HG03469 (cell line): ENCODE measurements at regions not wholly inside any gene's neighbourhood (a gene's known extent, or its start where the extent isn't known, plus 50 kb on each side); places are given as distances from the start of the nearest gene placed in this dataset.
"Not testable (repeated sequence)": the region's sequence is repeated elsewhere in the genome, so short reads cannot be mapped to it uniquely, and the experiment has no call there.

Experiments used
- ATAC-seq: cut with Tn5 transposase; IDR thresholded peaks from one replicate; pipeline ENCODE4 v1.9.1; 2021; ENCODE audit warnings: mild to moderate bottlenecking, moderate library complexity, moderate number of reproducible peaks; ENCODE audit not compliant: unreplicated experiment

DNA sequence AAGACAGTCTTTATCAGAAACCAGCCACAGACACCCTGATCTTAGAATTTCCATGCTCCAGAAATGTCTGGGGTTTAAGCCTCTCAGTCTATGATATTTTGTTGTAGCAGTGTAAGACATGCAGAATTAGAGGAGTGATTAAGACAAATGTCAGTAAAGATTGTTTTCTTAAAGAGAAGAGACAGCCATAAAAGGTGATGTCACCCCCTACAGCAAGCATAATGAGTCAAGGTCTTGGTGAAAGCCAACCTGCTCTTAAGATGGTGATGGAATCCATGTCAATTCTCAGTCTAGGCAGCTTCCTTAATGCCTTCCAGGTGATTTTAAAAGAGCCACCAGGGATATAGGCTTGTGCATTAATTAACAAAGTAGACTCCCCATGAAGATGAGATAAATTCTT lies 849.9 kb upstream of the EPHA7 start:
- no peak for ATAC-seq

DNA sequence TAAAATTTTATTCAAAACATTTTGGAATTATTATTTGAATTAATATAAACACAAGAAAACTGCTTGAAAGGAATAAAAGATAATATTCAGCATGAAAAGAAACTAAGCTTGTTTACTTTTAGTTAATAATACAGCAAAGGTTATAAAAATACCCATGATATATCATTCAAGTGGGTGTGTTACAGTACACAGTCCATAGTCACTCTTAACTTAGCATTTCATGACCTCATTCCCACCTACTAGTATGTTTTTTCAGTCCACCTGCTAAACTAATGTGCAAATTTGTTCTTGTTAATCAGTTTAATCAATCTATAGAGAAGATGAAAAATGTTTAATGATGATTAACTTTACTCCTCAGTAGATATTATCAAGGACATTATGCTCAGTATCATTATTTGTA lies 841.4 kb upstream of the EPHA7 start:
- no peak for ATAC-seq

GRCh38 chr6:94254689-94255088 lies 835.3 kb upstream of the EPHA7 start:
- ATAC-seq: no peak

DNA sequence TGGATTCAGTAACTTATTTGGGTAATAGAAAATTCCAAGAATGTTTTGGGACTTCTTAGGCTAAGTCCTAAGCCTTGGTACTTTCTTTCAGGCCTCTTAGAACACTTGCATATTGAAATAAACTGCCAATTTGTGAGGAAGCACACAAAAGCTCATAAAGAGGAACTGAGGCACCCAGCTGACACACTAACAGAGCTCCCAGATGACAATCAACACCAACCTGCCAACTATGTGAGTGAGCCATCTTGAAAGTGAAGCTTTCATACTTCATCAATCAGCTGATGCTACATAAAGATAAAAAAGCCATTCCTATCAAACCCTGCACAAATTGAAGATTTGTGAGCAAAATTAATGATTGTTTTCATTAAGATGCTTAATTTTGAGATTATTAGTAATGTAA lies 832.5 kb upstream of the EPHA7 start:
- no peak for ATAC-seq

DNA sequence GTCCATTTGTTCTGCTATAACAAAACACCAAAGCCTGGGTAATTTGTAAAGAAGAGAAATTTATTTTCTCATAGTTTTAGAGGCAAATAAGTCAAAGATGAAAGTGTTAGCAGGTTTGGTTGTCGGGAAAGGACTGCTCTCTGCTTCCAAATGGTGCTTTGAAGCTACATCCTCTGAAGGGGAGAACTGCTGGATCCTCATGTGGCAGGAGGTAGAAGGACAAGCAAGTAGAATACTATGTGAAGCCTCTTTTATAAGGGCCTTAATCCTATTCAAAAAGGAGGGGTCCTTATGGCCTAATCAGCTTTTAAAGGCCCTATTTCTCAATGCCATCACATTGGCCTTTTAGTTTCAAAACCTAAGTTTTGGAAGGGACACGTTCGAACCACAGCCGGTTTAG lies 826.0 kb upstream of the EPHA7 start:
- no peak for ATAC-seq

- ATAC-seq: no peak
Observed at GRCh38 chr6:94238868-94239267, 819.5 kb upstream of the EPHA7 start.

DNA sequence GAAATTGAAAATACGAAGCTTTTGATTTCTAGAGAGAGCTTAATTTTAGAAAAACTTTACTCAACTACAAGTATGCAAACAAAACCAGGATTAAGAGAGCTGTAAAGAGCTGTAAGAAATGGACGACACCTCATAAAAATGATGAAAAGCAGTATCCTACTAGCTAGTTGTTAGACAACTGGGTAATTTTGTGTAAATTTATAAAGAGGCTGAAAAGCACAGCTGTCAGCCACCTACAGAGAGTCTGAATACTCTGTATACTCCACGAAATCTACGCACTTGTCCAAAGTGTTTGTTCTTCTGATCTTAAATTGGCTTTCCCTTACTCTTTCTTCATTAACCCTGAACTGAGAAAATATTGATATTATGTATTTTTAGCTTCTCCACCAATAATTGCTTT lies 808.4 kb upstream of the EPHA7 start:
- ATAC-seq: no peak

DNA sequence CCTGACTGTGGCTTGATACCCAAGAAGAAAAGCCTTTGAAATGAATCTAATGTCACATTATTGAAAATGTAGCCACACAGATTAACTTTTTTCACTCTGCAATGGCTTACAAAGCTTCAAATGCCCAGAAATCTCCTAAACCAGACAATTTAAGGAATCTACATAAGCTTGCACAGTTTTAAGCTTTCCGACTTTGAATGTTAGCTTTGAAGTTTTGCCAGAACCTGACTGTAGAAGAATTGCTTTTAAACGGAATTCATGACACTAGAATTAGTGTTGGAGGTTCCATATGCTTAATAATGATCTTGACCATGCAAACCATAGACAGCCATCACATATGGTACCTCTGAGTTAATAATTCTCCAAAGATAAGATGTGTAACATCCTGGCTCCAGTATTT lies 798.5 kb upstream of the EPHA7 start:
- no peak for ATAC-seq

DNA sequence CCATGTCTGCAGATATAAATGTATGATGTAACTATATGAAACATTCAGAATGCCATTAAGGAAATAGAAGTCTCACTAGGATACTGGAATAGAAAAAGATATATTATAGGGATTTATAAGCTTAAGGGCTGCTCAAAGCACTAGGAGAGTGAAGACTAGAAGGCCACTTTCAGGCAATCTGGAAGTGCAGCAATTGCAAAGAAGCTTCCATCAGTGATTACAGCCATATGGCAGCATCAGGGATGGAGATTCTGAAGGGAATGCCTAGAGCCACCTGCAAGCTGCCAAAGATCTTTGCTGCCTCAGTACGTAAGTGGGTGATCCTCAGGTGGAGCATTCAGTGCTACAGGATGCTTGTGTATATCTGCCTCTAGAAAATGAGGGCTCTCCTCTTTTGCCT lies 796.2 kb upstream of the EPHA7 start:
- no peak for ATAC-seq

- no peak for ATAC-seq
Observed at GRCh38 chr6:94213226-94213625, 793.9 kb upstream of the EPHA7 start.

DNA sequence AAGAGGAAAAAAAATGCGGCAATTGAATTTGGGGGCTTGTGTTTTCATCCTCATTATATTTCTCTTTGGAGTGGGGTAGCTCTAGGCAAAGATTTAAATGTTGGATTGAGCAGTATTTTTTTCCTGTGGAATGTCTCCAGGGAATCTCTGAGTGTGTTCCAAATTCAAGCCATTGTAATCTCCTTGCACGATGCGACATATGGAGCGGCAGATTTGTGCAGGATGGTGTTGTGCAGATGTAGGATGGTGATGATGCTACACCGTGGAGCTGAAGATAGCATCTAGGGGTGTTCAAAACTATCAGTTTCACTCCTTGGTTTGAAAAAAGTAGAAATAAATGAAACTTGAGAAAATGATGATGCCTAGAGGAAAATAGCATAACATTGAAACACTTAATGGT lies 777.5 kb upstream of the EPHA7 start:
- ATAC-seq: no peak

DNA sequence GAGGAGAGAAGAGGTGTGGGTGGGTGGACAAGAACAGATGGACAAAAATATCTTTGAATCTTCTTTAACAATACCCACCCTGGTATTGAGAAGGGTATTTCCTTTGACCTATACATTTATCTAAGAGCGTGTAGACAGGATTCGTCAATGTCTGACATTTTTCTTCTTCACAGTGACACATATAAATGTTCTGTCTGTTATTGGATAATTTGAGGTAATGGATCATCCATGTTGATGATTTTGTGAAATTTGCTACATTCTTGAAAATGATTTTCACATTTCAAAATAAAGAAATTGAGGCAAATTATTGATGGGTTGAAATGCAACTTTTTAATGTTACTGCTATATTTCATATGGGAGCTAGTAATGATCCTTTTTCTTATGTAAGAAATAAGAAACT lies 770.7 kb upstream of the EPHA7 start:
- ATAC-seq: no peak

GRCh38 chr6:94184666-94185464 lies 765.5 kb upstream of the EPHA7 start:
- no peak for ATAC-seq

DNA sequence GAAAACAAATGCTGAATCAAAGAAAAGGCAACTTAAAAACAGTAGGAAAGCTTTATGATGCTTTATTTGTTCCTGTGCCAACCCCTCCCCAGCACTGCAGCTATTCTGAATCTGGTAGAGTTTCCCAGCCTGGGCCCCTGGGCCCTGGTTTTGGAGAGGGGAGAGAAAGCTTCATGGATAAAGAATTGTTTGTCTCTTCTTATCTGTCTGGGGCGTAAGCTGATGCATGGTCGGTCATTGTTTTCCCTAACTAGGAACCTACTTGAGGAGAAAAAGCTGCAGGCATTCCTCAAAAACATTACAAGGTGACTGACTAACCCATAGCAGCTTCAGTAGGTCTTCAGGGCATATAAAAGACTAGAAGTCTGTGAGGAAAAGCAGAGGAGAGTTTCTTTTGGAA lies 758.1 kb upstream of the EPHA7 start:
- ATAC-seq: no peak

- ATAC-seq: no peak
Observed at GRCh38 chr6:94175465-94175864, 756.1 kb upstream of the EPHA7 start.

DNA sequence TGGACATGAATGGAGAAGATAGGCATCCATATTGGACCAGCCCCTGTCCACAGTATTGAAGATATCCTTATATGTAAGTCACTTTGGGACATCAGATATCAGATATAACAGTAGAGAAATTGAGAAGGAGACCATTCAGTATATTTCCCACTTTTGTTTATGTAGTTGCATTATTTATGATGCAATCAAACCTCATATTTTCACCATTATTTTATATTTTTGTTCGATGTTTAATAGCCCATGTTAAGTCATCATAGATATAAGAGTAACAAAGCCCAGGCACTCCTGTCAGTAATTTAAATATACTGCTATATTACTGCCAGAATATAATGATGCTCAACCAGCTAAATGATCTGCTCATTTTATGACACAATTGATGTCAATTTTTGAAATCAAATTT lies 744.5 kb upstream of the EPHA7 start:
- no peak for ATAC-seq

- ATAC-seq: no peak
Observed at GRCh38 chr6:94150886-94151285, 731.5 kb upstream of the EPHA7 start.

GRCh38 chr6:94144807-94145206 lies 725.4 kb upstream of the EPHA7 start:
- no peak for ATAC-seq

DNA sequence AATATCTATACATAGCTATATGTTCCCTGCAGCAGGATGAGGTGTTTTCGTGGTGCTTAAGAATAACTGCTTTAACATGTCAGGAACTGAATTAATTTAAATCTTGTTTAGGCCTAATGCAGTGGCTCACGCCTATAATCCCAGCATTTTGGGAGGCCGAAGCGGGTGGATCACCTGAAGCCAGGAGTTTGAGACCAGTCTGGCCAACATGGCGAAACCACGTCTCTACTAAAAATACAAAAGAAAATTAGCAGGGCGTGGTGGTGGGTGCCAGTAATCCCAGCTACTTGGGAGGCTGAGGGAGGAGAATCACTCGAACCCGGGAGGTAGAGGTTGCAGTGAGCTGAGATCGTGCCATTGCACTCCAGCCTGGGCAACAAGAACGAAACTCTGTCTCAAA lies 717.8 kb upstream of the EPHA7 start:
- ATAC-seq: not testable (repeated sequence)

DNA sequence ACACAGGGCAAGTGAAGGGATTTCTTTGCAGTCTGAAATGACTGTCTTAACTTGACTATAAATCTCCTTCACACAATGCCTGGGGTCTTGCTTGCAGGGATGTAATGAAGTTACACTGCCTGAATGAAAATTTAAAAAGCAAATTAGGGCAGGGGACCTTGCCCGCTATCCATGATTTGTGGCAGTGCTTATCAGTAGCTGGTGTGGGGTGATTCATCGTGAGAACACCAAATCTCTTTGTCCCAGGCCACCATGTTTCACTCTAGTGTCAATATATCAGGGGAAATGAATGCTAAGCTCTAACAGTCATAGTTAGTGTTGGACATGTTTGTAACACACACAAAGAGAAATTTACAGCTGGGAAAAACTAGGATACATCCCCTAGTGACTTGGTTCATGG lies 713.7 kb upstream of the EPHA7 start:
- no peak for ATAC-seq

- no peak for ATAC-seq
Observed at GRCh38 chr6:94131271-94131670, 711.9 kb upstream of the EPHA7 start.

- ATAC-seq: no peak
Observed at GRCh38 chr6:94130478-94130877, 711.1 kb upstream of the EPHA7 start.

GRCh38 chr6:94129926-94130325 lies 710.6 kb upstream of the EPHA7 start:
- ATAC-seq: no peak
